ENCODE measurements at regions not wholly inside any gene's neighbourhood (a gene's known extent, or its start where the extent isn't known, plus 50 kb on each side); places are given as distances from the start of the nearest gene placed in this dataset.

DNA sequence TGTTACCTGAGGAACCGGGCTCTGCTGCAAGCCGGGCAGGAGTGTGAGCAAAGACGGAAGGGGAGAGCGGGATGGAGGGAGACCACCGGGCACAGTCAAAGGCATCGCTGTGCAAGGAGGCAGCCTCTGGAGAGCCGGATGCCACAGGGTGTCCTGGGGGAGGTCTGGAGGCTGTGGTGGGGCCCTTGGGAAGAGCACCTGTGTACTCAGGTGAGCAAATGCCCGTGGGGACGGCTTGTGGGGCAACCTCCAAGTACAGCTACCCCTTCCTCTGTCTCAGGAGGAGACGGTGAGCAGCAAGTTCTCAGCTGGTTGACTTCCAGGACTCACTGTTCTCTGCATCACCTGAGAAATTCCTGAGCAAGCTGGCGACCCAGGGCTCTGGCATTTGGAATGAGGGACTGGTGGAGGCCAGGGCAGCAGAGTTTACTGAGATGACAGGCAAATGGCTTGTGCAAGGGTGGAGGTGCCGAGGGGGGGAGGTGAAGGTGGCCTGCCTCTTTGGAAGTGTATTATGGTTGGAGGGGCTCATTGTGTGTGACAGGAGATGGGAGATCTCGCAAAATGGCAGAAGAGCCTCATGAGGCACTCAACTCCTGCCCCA lies 345.2 kb upstream of the SHH start:
- peak; percentile 48 for DNase-seq (ENCODE audit: low spot score)

DNA sequence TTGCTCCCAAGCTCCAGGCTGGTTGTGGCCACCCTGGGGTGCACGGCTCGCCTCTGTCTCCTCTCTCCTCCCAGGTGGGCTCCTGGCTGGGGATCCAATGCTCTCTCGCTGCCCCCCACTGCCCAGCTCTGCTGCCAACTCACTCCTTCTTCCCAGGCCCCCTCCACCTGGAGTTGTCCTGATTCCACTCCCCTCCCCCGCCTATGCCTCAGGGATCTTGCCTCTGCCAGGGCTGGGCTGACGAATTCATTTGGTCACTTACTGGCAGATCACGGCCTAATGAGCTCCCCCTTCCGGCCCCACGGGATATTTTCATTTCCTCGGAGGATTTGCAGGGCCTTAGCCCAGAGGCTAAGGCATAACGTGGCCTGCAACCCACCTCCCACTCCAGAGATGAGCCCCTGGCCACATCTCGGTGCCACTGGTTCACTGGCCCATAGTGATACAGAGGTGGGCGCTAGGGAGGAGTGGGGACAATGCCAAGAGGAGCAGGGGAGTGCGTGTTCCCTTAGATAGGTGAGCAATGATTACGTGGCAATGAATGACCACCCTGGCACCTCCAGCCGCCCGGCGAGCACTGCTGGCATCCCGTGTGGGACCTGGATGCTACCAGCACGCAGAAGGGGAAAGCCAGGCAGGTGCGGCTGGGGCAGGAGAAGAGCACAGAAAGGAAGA lies 344.6 kb upstream of the SHH start:
- DNase-seq (ENCODE audit: low spot score): peak; percentile 56

DNA sequence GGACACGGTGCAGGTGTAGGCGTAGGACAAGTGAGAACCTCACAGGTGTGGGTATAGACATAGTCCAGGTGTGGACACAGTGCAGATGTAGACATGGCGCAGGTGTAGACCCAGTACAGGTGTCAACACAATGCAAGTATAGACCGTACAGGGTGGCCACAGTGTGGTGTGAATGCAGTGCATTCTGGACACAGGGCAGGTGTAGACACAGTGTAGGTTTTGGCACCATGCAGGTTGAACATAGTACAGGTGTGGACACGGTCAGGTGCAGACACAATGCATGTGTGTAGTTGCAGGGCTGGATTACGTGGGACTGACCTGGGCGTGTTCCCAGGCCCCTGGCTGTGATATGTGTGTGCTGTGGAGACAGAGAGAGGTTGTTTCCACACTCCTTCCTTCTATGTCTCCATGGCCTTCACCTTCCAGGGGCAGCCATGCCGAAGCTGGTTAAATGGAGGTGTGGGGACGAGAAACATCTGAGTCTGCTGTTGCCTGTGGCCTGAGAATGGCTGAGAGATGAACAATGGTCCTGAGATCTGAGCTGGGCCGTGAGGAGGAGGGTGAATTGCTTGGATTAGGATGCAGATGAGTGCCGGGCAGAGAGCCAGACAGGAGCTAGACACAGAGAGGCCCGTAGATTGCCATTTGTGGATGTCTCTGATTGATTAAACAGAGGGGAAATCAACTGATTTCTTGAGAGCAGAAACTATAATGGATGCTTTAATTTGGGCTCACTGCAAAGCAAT lies 343.9 kb upstream of the SHH start:
- DNase-seq (ENCODE audit: low spot score): peak; percentile 41

GRCh38 chr7:156153590-156153989 lies 341.3 kb upstream of the SHH start:
- no peak for DNase-seq (ENCODE audit: low spot score)

DNA sequence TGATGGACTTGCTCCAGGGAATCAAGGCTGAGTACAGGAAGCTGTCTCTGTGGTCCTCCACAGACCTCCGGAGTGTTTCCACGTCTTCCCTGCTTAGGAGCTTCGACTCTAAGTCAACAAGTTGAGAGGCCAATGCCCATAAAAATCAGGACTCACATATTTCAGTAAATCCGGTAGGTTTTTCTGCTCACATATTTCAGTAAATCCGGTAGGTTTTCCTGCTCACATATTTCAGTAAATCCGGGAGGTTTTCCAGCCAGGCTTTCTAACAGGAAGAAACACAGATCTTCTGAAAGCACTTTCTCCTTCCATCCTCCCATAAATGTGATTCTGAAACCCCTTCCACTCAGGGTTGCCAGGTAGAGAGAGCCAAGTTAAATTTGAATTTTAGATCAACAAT lies 340.1 kb upstream of the SHH start:
- no peak for DNase-seq (ENCODE audit: low spot score)

GRCh38 chr7:156151658-156152057 lies 339.4 kb upstream of the SHH start:
- no peak for DNase-seq (ENCODE audit: low spot score)

GRCh38 chr7:156151078-156151477 lies 338.8 kb upstream of the SHH start:
- DNase-seq (ENCODE audit: low spot score): no peak

GRCh38 chr7:156148995-156149394 lies 336.7 kb upstream of the SHH start:
- no peak for DNase-seq (ENCODE audit: low spot score)

DNA sequence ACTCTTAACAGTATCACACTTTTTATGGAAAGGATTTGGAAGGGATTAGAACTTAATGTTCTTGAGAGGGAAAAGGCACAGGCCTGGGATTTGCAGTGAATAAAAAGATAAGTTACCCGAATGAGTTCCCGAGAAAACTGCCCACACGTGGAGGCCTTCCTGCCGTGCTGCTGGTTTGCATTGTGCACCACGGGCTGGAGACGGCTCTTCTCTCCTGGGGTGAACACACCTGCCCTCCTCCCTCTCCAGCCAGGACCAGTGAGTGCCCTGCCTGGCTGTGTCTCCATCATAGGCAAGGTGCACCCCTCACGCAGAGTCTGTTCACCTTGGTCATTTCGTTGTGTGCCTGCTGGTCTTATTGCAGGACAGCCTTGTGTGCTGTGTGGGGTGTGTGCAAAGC lies 336.3 kb upstream of the SHH start:
- no peak for DNase-seq (ENCODE audit: low spot score)

- no peak for DNase-seq (ENCODE audit: low spot score)
These were observed 335.7 kb upstream of the SHH start for GRCh38 chr7:156147756-156148504.

GRCh38 chr7:156147104-156147503 lies 334.8 kb upstream of the SHH start:
- DNase-seq (ENCODE audit: low spot score): no peak

GRCh38 chr7:156145996-156146395 lies 333.7 kb upstream of the SHH start:
- DNase-seq (ENCODE audit: low spot score): peak; percentile 22

GRCh38 chr7:156145184-156145583 lies 332.9 kb upstream of the SHH start:
- DNase-seq (ENCODE audit: low spot score): no peak

GRCh38 chr7:156143683-156144082 lies 331.4 kb upstream of the SHH start:
- DNase-seq (ENCODE audit: low spot score): no peak

DNA sequence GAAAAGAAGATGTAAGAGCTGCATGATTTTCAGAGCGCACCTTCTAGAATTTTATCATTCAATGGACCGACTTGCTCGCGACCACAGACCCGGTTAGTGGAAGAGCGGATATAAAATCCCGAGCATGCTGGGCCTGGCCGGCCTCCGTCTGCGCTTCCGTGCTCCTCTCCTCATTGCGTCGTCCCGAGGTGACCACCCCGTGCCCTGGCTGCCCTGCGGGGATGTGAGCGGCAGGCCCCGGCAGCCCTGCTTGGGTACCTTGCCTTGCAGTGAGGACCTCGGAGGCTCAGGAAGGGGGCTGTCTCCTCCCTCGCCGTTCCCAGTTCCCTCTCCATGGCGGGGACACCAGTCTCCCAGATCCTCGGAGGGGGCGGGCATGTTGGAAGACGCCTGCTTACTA lies 330.9 kb upstream of the SHH start:
- DNase-seq (ENCODE audit: low spot score): no peak

- DNase-seq (ENCODE audit: low spot score): no peak
These were observed 329.7 kb upstream of the SHH start for GRCh38 chr7:156141941-156142340.

- DNase-seq (ENCODE audit: low spot score): no peak
These were observed 328.6 kb upstream of the SHH start for GRCh38 chr7:156140896-156141295.

- no peak for DNase-seq (ENCODE audit: low spot score)
These were observed 328.2 kb upstream of the SHH start for GRCh38 chr7:156140447-156140846.

GRCh38 chr7:156139633-156140032 lies 327.4 kb upstream of the SHH start:
- DNase-seq (ENCODE audit: low spot score): no peak

DNA sequence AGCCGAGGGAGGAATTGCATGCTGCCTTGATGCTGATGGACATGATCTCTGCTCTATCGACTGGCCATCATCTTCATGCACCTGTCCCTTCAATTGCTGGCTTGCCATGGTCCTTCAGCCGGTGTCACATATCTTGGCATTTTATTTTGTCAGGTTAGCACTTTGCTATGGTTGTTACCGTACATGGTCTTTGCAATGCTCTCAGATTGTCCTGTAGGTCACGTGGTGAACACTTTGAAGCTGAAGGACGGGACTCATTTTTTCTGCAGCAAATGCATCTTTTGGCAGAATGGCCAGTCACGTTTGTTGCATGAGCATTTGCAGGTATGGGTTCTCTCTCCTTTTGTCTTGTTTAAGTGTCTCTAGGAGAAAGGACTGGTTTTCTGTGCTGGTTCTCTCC lies 326.8 kb upstream of the SHH start:
- no peak for DNase-seq (ENCODE audit: low spot score)

- DNase-seq (ENCODE audit: low spot score): no peak
These were observed 319.6 kb upstream of the SHH start for GRCh38 chr7:156131881-156132280.

DNA sequence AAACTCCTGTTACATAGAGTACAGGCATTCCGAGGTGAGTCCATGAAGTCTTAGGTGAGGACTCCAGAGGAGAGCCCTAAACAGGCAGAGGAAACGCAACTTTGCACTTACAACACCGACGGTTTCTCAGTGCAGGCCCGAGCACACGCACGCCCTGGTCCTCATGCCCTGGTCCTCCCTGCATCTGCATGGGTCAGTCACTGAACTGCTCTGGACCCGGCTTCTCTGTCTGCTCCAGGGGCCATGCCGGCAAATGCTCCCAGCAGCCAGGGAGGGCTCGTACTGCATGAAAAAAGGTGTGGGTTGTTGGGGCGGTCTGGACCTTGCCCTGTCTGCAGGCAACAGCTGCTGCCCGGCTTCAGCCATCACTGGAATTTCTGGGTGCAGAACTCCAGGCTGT lies 317.3 kb upstream of the SHH start:
- DNase-seq (ENCODE audit: low spot score): no peak

- DNase-seq (ENCODE audit: low spot score): no peak
These were observed 316.2 kb upstream of the SHH start for GRCh38 chr7:156128496-156128895.
